K562 (cell line): ENCODE measurements at regions not wholly inside any gene's neighbourhood (a gene's known extent, or its start where the extent isn't known, plus 50 kb on each side); places are given as distances from the start of the nearest gene placed in this dataset.

Experiments
- ESRRB ChIP-seq: fragments of 250-450 bp; sonication (Bioruptor Pico); IDR thresholded peaks from 2 replicates; pipeline ENCODE4 v1.5.0; 2020; ENCODE audit warnings: mild to moderate bottlenecking, moderate library complexity, borderline replicate concordance
- JUN ChIP-seq, 2 experiments: sonication (generic) in 1 of 2; formaldehyde crosslinking in 1 of 2; IDR thresholded peaks; 2 replicates each; pipeline versions ENCODE4 v1.6.1 to v1.8.0; 2012 to 2022; ENCODE audit warnings: borderline replicate concordance in 2 of 2, mild to moderate bottlenecking in 2 of 2, improper control_type of control experiment in 1 of 2, low read depth in 1 of 2, low read length in 1 of 2, missing genetic modification reagents in 1 of 2
- L3MBTL2 ChIP-seq: fragments of 450-650 bp; IDR thresholded peaks from 2 replicates; pipeline ENCODE4 v1.6.1; 2016; ENCODE audit warnings: mild to moderate bottlenecking, moderate library complexity
- NRF1 ChIP-seq, 2 experiments: fragments of 450-650 bp; IDR thresholded peaks in 1 of 2; conservative IDR thresholded peaks in 1 of 2; 2 replicates each; pipeline ENCODE4 v1.6.1; 2014; ENCODE audit warnings: mild to moderate bottlenecking in 2 of 2
- POLR2A ChIP-seq: fragments of 450-650 bp; conservative IDR thresholded peaks from 2 replicates; pipeline ENCODE4 v1.6.1; 2016
- SIN3A ChIP-seq, 2 experiments: fragments of 150-350 bp in 1 of 2; IDR thresholded peaks; 2 replicates each; pipeline ENCODE4 v1.6.1; 2011 to 2016; ENCODE audit warnings: borderline replicate concordance in 2 of 2, low read depth in 2 of 2, low read length in 2 of 2, mild to moderate bottlenecking in 2 of 2, moderate library complexity in 2 of 2; ENCODE audit not compliant: control insufficient read depth in 1 of 2
- SNRNP70 ChIP-seq: fragments of 200-400 bp; formaldehyde crosslinking; optimal IDR thresholded peaks from 2 replicates; pipeline ENCODE3; 2017; ENCODE audit warnings: low read depth, low read length
- SPI1 ChIP-seq: IDR thresholded peaks from 2 replicates; pipeline ENCODE4 v1.6.1; 2011; ENCODE audit warnings: low read depth, low read length, control low read depth, borderline replicate concordance
- TF ChIP-seq, protein P1 (sequence below): fragments of 200-800 bp; sonication (Bioruptor generic); IDR thresholded peaks from 2 replicates; pipeline ENCODE4 v1.6.1; 2016; ENCODE audit warnings: missing genetic modification characterization, missing compliant biosample characterization
- TF ChIP-seq, protein P2 (sequence below), 3 experiments: IDR thresholded peaks in 2 of 3; conservative IDR thresholded peaks in 1 of 3; 2 replicates each; pipeline ENCODE4 v1.5.1; 2011 to 2012; ENCODE audit warnings: low read length in 3 of 3, mild to moderate bottlenecking in 3 of 3, control low read depth in 2 of 3, improper control_type of control experiment in 1 of 3, inconsistent platforms in 1 of 3, low read depth in 1 of 3, mixed read lengths in 1 of 3, moderate library complexity in 1 of 3; ENCODE audit not compliant: insufficient read depth in 2 of 3

DNA sequence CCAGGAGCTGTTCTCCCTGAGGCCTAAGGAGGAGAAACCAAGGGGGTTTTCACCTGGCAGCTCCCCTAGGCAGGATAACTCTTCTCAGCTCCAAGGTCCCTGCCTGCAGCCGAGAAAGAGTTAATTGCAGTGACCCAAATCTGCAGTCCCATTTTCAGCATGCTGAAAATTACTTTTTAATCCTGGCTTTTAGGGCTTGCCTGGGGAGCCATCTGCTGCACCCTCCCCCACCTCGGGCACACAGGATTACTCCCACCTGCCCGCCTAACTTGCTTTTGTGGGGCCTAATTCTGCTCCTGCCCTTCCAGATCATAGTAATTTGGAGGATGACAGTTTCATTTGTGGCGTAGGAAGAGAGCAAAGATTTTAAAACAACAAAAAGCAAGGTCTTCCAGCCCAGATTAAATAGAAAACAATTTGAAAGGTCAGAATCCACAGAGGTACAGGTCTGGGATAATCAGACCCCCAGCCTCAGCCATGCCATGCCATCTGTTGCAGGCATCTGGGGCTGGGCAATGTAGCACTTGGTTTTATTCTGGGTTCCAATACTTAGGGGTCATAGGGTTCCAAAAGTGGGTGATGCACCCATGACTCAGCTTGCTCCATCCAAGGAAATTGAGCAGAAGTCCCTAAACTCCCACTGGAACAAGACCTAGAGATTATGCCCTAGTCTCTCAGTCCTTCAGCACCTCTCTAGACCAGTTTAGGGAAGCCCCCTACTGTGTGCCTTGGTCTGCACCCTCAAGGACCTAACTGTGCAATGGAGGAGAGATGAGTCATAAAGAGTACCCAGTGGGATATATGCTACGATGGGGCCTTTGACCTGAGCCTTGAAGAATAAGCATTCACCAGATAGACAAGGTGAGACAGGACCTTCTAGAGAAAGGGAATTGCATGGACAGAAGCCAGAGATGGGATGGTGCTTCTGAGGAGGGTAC, 64.5 kb upstream of the NLK start:
- no peak for TF ChIP-seq SPI1
- TF ChIP-seq JUN (IDR thresholded peaks at IDR 0.05; ENCODE audit: borderline replicate concordance, low read depth, low read length) = no peak
- TF ChIP-seq JUN (CRISPR knock-in tag; IDR thresholded peaks at IDR 0.05; ENCODE audit: borderline replicate concordance) = no peak
- TF ChIP-seq SNRNP70 = no peak
- no peak for TF ChIP-seq POLR2A
- TF ChIP-seq, protein P1, sequence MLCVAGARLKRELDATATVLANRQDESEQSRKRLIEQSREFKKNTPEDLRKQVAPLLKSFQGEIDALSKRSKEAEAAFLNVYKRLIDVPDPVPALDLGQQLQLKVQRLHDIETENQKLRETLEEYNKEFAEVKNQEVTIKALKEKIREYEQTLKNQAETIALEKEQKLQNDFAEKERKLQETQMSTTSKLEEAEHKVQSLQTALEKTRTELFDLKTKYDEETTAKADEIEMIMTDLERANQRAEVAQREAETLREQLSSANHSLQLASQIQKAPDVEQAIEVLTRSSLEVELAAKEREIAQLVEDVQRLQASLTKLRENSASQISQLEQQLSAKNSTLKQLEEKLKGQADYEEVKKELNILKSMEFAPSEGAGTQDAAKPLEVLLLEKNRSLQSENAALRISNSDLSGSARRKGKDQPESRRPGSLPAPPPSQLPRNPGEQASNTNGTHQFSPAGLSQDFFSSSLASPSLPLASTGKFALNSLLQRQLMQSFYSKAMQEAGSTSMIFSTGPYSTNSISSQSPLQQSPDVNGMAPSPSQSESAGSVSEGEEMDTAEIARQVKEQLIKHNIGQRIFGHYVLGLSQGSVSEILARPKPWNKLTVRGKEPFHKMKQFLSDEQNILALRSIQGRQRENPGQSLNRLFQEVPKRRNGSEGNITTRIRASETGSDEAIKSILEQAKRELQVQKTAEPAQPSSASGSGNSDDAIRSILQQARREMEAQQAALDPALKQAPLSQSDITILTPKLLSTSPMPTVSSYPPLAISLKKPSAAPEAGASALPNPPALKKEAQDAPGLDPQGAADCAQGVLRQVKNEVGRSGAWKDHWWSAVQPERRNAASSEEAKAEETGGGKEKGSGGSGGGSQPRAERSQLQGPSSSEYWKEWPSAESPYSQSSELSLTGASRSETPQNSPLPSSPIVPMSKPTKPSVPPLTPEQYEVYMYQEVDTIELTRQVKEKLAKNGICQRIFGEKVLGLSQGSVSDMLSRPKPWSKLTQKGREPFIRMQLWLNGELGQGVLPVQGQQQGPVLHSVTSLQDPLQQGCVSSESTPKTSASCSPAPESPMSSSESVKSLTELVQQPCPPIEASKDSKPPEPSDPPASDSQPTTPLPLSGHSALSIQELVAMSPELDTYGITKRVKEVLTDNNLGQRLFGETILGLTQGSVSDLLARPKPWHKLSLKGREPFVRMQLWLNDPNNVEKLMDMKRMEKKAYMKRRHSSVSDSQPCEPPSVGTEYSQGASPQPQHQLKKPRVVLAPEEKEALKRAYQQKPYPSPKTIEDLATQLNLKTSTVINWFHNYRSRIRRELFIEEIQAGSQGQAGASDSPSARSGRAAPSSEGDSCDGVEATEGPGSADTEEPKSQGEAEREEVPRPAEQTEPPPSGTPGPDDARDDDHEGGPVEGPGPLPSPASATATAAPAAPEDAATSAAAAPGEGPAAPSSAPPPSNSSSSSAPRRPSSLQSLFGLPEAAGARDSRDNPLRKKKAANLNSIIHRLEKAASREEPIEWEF (CRISPR knock-in tag) = no peak
- TF ChIP-seq ESRRB (CRISPR knock-in tag) = no peak
- TF ChIP-seq NRF1 (conservative IDR thresholded peaks at IDR 0.05 in 1 of 2, IDR thresholded peaks at IDR 0.05 in 1 of 2) = no peak
- no peak for TF ChIP-seq L3MBTL2
- no peak for TF ChIP-seq SIN3A (IDR thresholded peaks at IDR 0.05; ENCODE audit: borderline replicate concordance in 2 of 2, control insufficient read depth in 1 of 2, low read depth in 2 of 2, low read length in 2 of 2)
- TF ChIP-seq, protein P2, sequence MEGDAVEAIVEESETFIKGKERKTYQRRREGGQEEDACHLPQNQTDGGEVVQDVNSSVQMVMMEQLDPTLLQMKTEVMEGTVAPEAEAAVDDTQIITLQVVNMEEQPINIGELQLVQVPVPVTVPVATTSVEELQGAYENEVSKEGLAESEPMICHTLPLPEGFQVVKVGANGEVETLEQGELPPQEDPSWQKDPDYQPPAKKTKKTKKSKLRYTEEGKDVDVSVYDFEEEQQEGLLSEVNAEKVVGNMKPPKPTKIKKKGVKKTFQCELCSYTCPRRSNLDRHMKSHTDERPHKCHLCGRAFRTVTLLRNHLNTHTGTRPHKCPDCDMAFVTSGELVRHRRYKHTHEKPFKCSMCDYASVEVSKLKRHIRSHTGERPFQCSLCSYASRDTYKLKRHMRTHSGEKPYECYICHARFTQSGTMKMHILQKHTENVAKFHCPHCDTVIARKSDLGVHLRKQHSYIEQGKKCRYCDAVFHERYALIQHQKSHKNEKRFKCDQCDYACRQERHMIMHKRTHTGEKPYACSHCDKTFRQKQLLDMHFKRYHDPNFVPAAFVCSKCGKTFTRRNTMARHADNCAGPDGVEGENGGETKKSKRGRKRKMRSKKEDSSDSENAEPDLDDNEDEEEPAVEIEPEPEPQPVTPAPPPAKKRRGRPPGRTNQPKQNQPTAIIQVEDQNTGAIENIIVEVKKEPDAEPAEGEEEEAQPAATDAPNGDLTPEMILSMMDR (IDR thresholded peaks at IDR 0.05 in 2 of 3, conservative IDR thresholded peaks at IDR 0.05 in 1 of 3; ENCODE audit: insufficient read depth in 2 of 3, low read depth in 1 of 3, low read length in 3 of 3) = no peak
